GM12874 (cell line): ENCODE measurements at regions not wholly inside any gene's neighbourhood (a gene's known extent, or its start where the extent isn't known, plus 50 kb on each side); places are given as distances from the start of the nearest gene placed in this dataset.

ENCODE experiments used
- CTCF ChIP-seq: IDR thresholded peaks from 2 replicates; pipeline ENCODE4 v1.5.1; 2011; ENCODE audit warnings: low read depth, mild to moderate bottlenecking, control low read depth, low read length, moderate library complexity; ENCODE audit not compliant: insufficient read depth

- TF ChIP-seq CTCF: no peak
These were observed 628.6 kb upstream of the CCDC54 start for GRCh38 chr3:106748472-106749262.

GRCh38 chr3:106750092-106750491, 627.1 kb upstream of the CCDC54 start:
- no peak for TF ChIP-seq CTCF

- no peak for TF ChIP-seq CTCF
These were observed 621.9 kb upstream of the CCDC54 start for GRCh38 chr3:106755336-106755735.

GRCh38 chr3:106756901-106757300, 620.3 kb upstream of the CCDC54 start:
- TF ChIP-seq CTCF: no peak

GRCh38 chr3:106758459-106758858, 618.8 kb upstream of the CCDC54 start:
- TF ChIP-seq CTCF: no peak

- no peak for TF ChIP-seq CTCF
These were observed 617.5 kb upstream of the CCDC54 start for GRCh38 chr3:106759731-106760130.

- TF ChIP-seq CTCF: no peak
These were observed 611.9 kb upstream of the CCDC54 start for GRCh38 chr3:106765342-106765741.
